HepG2 (cell line): ENCODE measurements at regions not wholly inside any gene's neighbourhood (a gene's known extent, or its start where the extent isn't known, plus 50 kb on each side); places are given as distances from the start of the nearest gene placed in this dataset.

Experiments used
- HNF4A ChIP-seq: sonication (generic); formaldehyde crosslinking; IDR thresholded peaks from 2 replicates; pipeline ENCODE4 v1.4.0; 2020; ENCODE audit warnings: missing genetic modification reagents
- HNRNPUL1 ChIP-seq: fragments of 200-400 bp; formaldehyde crosslinking; IDR thresholded peaks from 2 replicates; pipeline ENCODE4 v1.6.1; 2017; ENCODE audit warnings: low read depth, mild to moderate bottlenecking, low read length, moderate library complexity
- RXRA ChIP-seq: sonication (generic); formaldehyde crosslinking; IDR thresholded peaks from 2 replicates; pipeline ENCODE4 v1.5.1; 2020; ENCODE audit warnings: missing genetic modification reagents
- SPEN ChIP-seq: sonication (generic); formaldehyde crosslinking; IDR thresholded peaks from 2 replicates; pipeline ENCODE4 v1.5.1; 2020; ENCODE audit warnings: low read depth, mild to moderate bottlenecking, missing genetic modification reagents
- ZBTB40 ChIP-seq, 2 experiments: fragments of 450-650 bp in 1 of 2; sonication (generic) in 1 of 2; formaldehyde crosslinking in 1 of 2; IDR thresholded peaks; 2 replicates each; pipeline versions ENCODE4 v1.6.1 to v1.8.0; 2016 to 2022; ENCODE audit warnings: antibody characterized with exemption in 1 of 2, mild to moderate bottlenecking in 1 of 2, missing genetic modification reagents in 1 of 2
- ZFP1 ChIP-seq: IDR thresholded peaks from 2 replicates; pipeline ENCODE4 v1.6.1; 2016
- ZNF264 ChIP-seq: sonication (generic); formaldehyde crosslinking; IDR thresholded peaks from 2 replicates; pipeline ENCODE4 v1.4.0; 2020; ENCODE audit warnings: missing genetic modification reagents
- ZNF777 ChIP-seq: sonication (generic); formaldehyde crosslinking; IDR thresholded peaks from 2 replicates; pipeline ENCODE4 v1.4.0; 2020; ENCODE audit warnings: missing genetic modification reagents
- ZSCAN12 ChIP-seq: sonication (generic); formaldehyde crosslinking; IDR thresholded peaks from 2 replicates; pipeline ENCODE4 v1.9.0; 2021; ENCODE audit warnings: mild to moderate bottlenecking, missing genetic modification reagents

- TF ChIP-seq ZBTB40 (IDR thresholded peaks at IDR 0.05) (no peak), ZBTB40 (CRISPR knock-in tag; IDR thresholded peaks at IDR 0.05) (no peak), ZFP1 (CRISPR knock-in tag) (no peak), HNRNPUL1 (no peak), SPEN (no peak), RXRA (CRISPR knock-in tag) (no peak), ZSCAN12 (CRISPR knock-in tag) (no peak), ZNF777 (CRISPR knock-in tag) (no peak), HNF4A (no peak), ZNF264 (no peak)
Observed at GRCh38 chr4:107472265-107472948, 247.6 kb downstream of the PAPSS1 start (continued).
